Mucosa of descending colon (tissue), 3 donors: ENCODE measurements at regions not wholly inside any gene's neighbourhood (a gene's known extent, or its start where the extent isn't known, plus 50 kb on each side); places are given as distances from the start of the nearest gene placed in this dataset.

Source experiments
- ATAC-seq: fragments of 200-7000 bp; cut with Tn5 transposase; one replicate; pipeline ENCODE4 v1.9.1; 2020; ENCODE audit warnings: mild to moderate bottlenecking, moderate library complexity
- DNase-seq, 3 donors: peaks; one replicate each; pipeline ENCODE4 v3.0.0-alpha.2; 2020
- H3K36me3 ChIP-seq: fragments of 200-600 bp; one replicate; pipeline ENCODE4 v1.8.0; 2021; ENCODE audit warnings: low read depth, mild to moderate bottlenecking
- H3K4me1 ChIP-seq: fragments of 200-600 bp; one replicate; pipeline ENCODE4 v1.8.0; 2021; ENCODE audit warnings: low read depth, mild to moderate bottlenecking
- H3K4me3 ChIP-seq: fragments of 200-600 bp; one replicate; pipeline ENCODE4 v1.8.0; 2021; ENCODE audit warnings: mild to moderate bottlenecking
- H3K9me3 ChIP-seq: fragments of 200-600 bp; one replicate; pipeline ENCODE4 v1.8.0; 2021; ENCODE audit warnings: mild to moderate bottlenecking
- CTCF ChIP-seq: fragments of 200-600 bp; IDR thresholded peaks from one replicate; pipeline ENCODE4 v1.8.0; 2022; ENCODE audit warnings: antibody characterized with exemption, mild to moderate bottlenecking
- intact Hi-C, 2 donors: fragments of 100-400 bp; cut with DNase I in 1 of 2; cut with micrococcal nuclease in 1 of 2; formaldehyde crosslinking; loops; one replicate each; pipeline versions ENCODE4 v1.11.0 to v1.11.1; 2022; cut with DNase I, micrococcal nuclease
- donor health status: DM: no; HTN: no; CAD: no; lungs with moderate emphysema.
- donor health status: DM: no; HTN: no; CAD: no.
- donor health status: DM: no; HTN: yes; CAD: no.

GRCh38 chr16:52958951-52959350 lies 93.7 kb downstream of the CHD9NB start:
- Histone ChIP-seq H3K4me3 (no peak overlapping the region), H3K4me1 (no peaks in the 10 kb centered on the region), H3K36me3 (no peaks in the 10 kb centered on the region), H3K9me3 (no peaks in the 10 kb centered on the region)
- intact Hi-C loops, result no loop called here
- TF ChIP-seq CTCF, result no peak
- ATAC-seq (no peak), DNase-seq (no peak)

DNA sequence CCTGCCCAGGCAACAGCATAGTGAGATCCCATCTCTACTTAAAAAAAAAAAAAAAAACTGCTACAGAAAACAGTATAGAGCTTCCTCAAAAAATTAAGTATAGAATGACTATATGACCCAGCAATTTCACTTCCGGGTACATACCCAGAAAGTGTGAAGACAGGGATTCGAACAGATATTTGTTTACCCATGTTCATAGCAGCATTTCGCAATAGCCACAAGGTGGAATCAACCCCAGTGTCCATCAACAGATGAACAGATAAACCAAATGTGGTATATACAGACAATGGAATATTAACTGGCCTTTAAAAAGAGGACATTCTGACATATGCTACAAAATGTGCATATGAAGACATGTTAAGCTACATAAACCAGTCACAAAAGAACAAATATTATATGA lies 95.5 kb downstream of the CHD9NB start:
- DNase-seq, result no peak
- Histone ChIP-seq H3K9me3 (no peaks in the 10 kb centered on the region), H3K4me1 (peaks cover 4% of the 10 kb centered on the region), H3K36me3 (no peaks in the 10 kb centered on the region), H3K4me3 (no peak overlapping the region)
- intact Hi-C loops, result no loop called here
- TF ChIP-seq CTCF, result no peak
- ATAC-seq, result no peak

- DNase-seq, result no peak
- intact Hi-C loops, result no loop called here
Measured at GRCh38 chr16:52956044-52956443, 96.7 kb downstream of the CHD9NB start.

GRCh38 chr16:52953215-52953614 lies 99.5 kb downstream of the CHD9NB start:
- Histone ChIP-seq H3K4me3 (no peak overlapping the region), H3K36me3 (no peaks in the 10 kb centered on the region), H3K9me3 (no peaks in the 10 kb centered on the region), H3K4me1 (peaks cover 4% of the 10 kb centered on the region)
- DNase-seq, result peak; percentile 47 to 76 (median 54)
- ATAC-seq, result peak; percentile 93
- intact Hi-C loops, result no loop called here
- no peak for TF ChIP-seq CTCF

More at GRCh38 chr16:52956044-52956443, 96.7 kb downstream of the CHD9NB start:
- H3K4me3 ChIP-seq, result no peak overlapping the region
- ATAC-seq, result no peak
- TF ChIP-seq CTCF, result no peak
- H3K36me3 ChIP-seq, result no peaks in the 10 kb centered on the region
- H3K9me3 ChIP-seq, result no peaks in the 10 kb centered on the region
- peaks cover 4% of the 10 kb centered on the region for H3K4me1 ChIP-seq

DNA sequence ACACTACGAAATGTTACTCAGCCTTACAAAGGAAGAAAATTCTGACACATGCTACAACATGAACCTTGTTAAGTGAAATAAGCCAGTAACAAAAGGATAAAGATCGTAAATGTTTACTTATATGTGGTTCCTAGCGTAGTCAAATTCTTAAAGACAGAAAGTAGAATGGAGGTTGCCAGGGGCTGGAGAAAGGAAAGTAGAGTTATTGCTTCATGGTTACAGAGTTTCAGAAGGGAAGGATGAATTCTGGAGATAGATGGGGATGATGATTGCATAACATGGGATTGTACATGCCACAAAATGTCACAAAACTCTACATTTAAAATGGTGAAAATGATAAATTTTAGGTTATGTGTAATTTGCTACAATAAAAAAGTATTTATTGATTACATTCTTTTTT lies 103.8 kb downstream of the CHD9NB start:
- DNase-seq (no peak), ATAC-seq (no peak)
- intact Hi-C loops, result no loop called here
- no peak for TF ChIP-seq CTCF
- Histone ChIP-seq H3K36me3 (no peaks in the 10 kb centered on the region), H3K4me1 (peaks cover 4% of the 10 kb centered on the region), H3K4me3 (no peak overlapping the region), H3K9me3 (no peaks in the 10 kb centered on the region)

- Histone ChIP-seq H3K4me3 (no peak overlapping the region), H3K36me3 (no peaks in the 10 kb centered on the region), H3K4me1 (no peaks in the 10 kb centered on the region), H3K9me3 (peaks cover 3% of the 10 kb centered on the region)
- ATAC-seq (no peak), DNase-seq (no peak)
- intact Hi-C loops, result no loop called here
- no peak for TF ChIP-seq CTCF
Measured at GRCh38 chr16:52932321-52932720, 120.4 kb downstream of the CHD9NB start.
